Lower leg skin (tissue), 3 donors: ENCODE measurements at regions not wholly inside any gene's neighbourhood (a gene's known extent, or its start where the extent isn't known, plus 50 kb on each side); places are given as distances from the start of the nearest gene placed in this dataset.

Experiments used
- POLR2A ChIP-seq, 2 donors: fragments of 450-650 bp; IDR thresholded peaks; one replicate each; pipeline ENCODE4 v1.6.1; 2016 to 2017; ENCODE audit warnings: antibody characterized with exemption in 2 of 2, mild to moderate bottlenecking in 1 of 2, moderate library complexity in 1 of 2
- TF ChIP-seq, protein P1 (sequence below), 3 donors: fragments of 450-650 bp; IDR thresholded peaks; one replicate each; pipeline ENCODE4 v1.5.1; 2016; ENCODE audit warnings: antibody characterized with exemption in 3 of 3, mild to moderate bottlenecking in 3 of 3, moderate library complexity in 2 of 3

DNA sequence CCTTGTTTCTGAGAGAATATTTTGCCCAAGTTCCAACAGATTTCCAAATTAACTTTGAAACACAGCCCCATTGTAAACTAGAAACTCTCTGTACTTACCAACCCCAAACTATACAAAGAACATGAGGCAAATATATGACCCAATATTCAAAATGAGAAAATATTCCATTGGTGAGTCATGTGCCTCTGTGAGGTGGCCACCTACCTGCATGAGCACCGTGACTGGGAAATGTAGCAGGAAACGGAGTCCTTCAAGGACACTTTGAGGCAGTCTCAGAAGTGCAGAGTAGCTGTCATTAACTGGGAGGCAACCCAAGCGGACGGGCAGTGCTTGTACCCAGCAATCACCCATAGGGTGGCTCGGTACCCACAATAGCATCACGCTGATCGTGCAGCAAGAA is 335.5 kb upstream of the NOX3 start:
- TF ChIP-seq, protein P1, sequence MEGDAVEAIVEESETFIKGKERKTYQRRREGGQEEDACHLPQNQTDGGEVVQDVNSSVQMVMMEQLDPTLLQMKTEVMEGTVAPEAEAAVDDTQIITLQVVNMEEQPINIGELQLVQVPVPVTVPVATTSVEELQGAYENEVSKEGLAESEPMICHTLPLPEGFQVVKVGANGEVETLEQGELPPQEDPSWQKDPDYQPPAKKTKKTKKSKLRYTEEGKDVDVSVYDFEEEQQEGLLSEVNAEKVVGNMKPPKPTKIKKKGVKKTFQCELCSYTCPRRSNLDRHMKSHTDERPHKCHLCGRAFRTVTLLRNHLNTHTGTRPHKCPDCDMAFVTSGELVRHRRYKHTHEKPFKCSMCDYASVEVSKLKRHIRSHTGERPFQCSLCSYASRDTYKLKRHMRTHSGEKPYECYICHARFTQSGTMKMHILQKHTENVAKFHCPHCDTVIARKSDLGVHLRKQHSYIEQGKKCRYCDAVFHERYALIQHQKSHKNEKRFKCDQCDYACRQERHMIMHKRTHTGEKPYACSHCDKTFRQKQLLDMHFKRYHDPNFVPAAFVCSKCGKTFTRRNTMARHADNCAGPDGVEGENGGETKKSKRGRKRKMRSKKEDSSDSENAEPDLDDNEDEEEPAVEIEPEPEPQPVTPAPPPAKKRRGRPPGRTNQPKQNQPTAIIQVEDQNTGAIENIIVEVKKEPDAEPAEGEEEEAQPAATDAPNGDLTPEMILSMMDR (IDR thresholded peaks at IDR 0.05) = no peak
- TF ChIP-seq POLR2A (IDR thresholded peaks at IDR 0.05) = no peak
